NCI-H510A (cell line): ENCODE measurements at regions not wholly inside any gene's neighbourhood (a gene's known extent, or its start where the extent isn't known, plus 50 kb on each side); places are given as distances from the start of the nearest gene placed in this dataset.

Experiments
- DNase-seq: peaks from one replicate; lab custom pipeline; 2025; lab: John Stamatoyannopoulos, UW

DNA sequence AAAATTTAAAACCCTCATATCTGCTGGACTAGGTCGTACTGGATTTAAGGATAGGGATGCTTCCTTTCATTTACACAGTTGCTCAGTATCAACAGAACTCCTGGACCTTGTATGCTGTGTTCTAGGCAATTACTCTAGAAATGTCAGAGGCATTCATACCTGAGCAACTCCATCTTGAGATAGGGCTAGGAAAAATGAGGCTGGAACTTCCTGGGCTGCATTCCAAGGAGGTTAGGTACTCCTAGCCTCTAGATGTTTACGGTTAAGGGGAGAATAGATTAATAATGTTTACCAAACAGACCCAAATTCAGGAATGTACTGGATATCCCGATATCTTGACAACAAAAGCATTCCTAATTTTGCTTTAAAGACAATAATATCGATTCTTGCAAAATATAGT is 84.7 kb upstream of the NLGN4X start:
- no peak for DNase-seq

DNA sequence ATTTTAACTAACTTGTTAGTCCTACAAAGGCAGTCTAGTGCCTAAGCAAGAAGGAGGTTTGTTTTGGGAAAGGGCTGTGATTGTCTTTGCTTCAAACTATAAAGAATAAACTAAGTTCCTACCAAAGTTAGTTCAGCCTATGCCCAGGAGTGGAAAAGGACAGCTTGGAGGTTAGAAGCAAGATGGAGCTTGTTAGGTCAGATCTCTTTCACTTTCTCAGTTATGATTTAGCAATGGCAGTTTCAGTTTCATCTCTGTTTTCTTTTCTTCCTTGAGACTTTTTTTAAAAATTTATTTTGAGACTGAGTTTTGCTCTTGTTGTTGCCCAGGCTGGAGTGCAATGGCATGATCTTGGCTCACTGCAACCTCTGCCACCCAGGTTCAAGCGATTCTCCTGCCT is 82.9 kb upstream of the NLGN4X start:
- no peak for DNase-seq

DNA sequence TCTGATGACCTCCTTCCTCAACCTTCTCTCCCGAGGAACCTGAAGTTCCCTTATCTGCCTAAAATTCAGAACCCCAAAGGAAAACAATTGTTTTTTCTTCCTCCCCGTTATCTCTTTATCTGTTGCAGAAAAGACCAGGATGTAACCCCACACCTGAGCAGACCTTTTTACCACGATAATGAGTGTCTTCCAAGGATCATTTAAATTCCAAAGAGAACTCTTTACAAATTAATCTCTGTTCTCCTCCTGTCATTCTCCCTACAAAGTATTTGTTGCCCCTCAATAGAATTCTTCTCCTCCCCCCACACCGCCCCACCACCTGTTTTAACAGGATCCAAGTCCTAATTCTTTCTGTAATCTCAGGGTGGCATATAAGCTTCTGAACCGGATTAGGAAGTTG is 78.5 kb upstream of the NLGN4X start:
- DNase-seq, result no peak

DNA sequence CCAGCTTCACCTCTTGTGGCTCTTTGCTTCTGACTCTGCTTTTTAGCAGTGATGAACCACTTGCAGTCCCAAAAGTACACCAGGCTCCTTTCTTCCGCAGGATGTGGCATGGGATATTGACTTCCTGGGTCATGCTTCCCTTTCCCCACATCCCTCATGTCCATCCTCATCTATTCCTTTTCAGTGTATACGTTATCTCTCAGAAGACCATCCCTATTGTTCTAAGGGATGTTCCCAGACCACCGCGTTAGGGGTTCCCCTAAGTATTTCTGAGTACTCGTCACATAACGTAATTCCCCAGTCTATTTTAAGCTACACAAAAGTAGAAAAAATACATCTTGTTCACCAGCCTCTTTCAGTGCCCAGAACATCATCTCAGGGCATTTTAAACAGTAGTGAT is 71.1 kb upstream of the NLGN4X start:
- no peak for DNase-seq

DNA sequence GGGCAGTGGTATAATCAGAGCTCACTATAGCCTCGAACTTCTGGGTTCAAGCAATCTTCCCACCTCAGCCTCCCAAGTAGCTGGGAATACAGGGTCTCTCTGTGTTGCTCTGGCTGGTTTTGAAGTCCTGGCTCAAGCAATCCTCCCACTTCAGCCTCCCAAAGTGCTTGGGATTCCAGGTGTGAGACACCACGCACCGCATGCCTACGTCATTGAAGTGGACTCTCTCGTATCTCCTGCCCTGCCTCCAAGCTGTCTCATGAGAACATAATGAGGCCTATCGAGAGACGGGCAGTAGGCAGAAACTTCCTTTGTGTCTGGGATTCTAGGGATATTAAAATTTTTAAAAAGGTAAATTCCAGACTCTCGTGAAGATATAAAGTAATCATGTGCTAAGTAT is 65.0 kb upstream of the NLGN4X start:
- DNase-seq, result no peak

DNA sequence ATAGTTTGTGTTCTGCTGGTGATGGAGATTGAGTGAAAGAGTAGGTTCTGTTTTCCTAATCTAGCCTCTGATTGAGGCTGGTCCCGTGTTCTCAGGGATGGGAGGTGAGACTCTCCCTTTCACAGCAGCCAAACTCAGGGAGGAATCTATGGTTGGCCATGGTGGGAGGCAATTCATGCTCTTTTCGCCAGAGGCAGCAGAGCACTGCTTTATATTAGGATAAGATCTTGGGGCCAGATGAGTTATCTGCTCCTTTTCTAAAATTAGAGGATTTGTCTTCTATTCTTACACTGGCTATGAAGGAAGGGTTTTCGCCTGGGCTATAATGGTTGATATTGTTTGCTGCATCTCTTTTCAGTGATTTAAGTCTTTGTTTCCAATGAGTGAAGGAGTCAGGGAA is 63.9 kb upstream of the NLGN4X start:
- no peak for DNase-seq

DNA sequence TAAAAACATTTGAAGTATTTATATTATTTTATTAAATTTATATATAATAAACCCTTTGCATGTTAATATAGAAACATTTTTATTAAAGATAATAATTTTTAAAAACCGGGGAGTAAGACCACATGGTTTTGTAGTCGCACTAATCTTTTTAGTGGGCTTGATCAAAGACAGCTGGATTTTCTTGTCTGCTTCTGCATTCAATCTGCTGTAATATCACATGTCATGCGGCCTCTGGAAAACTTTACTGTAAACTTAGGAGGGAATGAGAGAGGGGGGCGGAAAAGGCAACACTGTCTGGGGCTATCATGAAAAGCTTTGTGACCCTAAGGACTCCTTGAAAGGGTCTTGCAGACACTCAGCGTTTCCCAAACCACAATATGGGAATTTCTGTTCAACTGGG is 62.8 kb upstream of the NLGN4X start:
- DNase-seq, result no peak

DNA sequence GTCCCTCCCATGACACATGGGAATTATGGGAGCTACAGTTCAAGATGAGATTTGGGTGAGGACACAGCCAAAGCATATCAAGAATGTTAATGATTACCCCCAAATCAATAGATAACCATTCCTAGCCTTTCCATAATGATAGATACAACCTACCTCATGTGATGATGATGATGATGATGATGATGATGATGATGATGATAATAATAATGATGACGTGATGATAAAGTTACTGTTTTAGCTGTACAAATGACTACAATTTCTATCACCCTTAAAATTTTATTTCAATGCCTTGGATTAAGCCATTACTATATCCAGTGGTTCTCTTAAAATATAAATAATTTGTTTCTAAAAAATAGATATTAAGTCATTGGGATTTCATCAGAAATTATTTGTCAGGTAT is 55.2 kb upstream of the NLGN4X start:
- no peak for DNase-seq

DNA sequence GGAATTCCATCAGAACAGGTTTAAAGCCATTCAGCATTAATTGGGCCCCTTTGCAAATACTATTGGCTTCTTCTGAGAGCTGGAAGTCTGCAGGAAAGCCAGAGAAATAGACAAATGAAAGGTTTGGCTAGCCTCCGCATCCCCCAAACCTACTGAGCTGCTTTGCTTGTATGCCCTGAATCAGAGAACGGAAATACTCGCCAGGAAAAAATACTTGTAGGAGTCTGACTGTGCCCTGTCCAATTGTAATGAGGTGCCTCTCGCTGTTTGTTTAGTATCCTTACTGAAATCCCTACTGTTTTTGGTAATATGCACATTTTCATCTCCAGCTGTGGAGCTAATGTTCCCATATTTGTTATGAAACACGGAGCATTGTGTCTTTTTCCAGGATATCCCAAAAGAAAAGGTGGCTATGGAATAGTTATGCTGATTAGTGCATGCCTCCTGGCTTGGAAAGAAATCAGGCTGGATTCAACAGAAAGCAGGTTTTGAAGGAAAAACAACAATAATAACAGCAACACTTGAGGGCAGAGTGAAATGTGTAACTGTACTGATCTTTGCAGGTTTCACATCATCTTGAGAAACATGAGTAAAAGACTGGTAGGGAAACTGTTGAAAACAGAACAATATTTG is 50.7 kb upstream of the NLGN4X start:
- DNase-seq, result no peak
